HCT116 (cell line): ENCODE measurements at regions not wholly inside any gene's neighbourhood (a gene's known extent, or its start where the extent isn't known, plus 50 kb on each side); places are given as distances from the start of the nearest gene placed in this dataset.

Experiments
- ATAC-seq: fragments of 200-7000 bp; cut with Tn5 transposase; 2 replicates; pipeline ENCODE4 v1.9.1; 2020; ENCODE audit warnings: mild to moderate bottlenecking, moderate library complexity
- BruUV-seq: library from RNA; stranded (reverse); fragments of 400-500 nt; replicated peaks from 2 replicates; lab custom pipeline; 2021; lab: Mats Ljungman, UMichigan
- CTCF ChIA-PET: fragments of 300-600 bp; sonication (Branson Sonifier 250); formaldehyde crosslinking; loops from one replicate; lab custom pipeline; 2021; ENCODE audit warnings: antibody characterized with exemption; lab: Charles Lee
- POLR2A ChIA-PET: fragments of 300-600, 350-600 bp; sonication (Branson Sonifier 250); formaldehyde crosslinking; loops from one replicate; lab custom pipeline; 2021; ENCODE audit warnings: antibody characterized with exemption; lab: Charles Lee
- RAD21 ChIA-PET, 2 experiments: fragments of 300-600 bp; sonication (Branson Sonifier 250); formaldehyde crosslinking; loops; one replicate each; lab custom pipeline; 2023; ENCODE audit warnings: low total read pairs in 2 of 2; ENCODE audit not compliant: uncharacterized antibody in 2 of 2, unreplicated experiment in 2 of 2, low non-redundant PET in 1 of 2; lab: Charles Lee
- DNase-seq: peaks from one replicate; pipeline ENCODE4 v3.0.0-alpha.2; 2010; ENCODE audit warnings: low read depth, low spot score
- H2AFZ ChIP-seq: fragments of 200-600 bp; shearing (Covaris generic), sonication (generic); 2 replicates; pipeline ENCODE4 v1.6.1; 2017; ENCODE audit warnings: low read depth, mixed run types, mixed read lengths, antibody characterized with exemption, low read length; ENCODE audit not compliant: poor library complexity, severe bottlenecking
- H3K27ac ChIP-seq: 2 replicates; pipeline ENCODE4 v1.5.1; 2012; ENCODE audit warnings: low read depth, low read length
- H3K27me3 ChIP-seq: fragments of 200-600 bp; sonication (generic); 2 replicates; pipeline ENCODE4 v1.6.1; 2016; ENCODE audit warnings: mixed run types, low read length, mixed read lengths; ENCODE audit not compliant: insufficient read depth
- H3K36me3 ChIP-seq, 2 experiments: fragments of 200-500 bp in 1 of 2; fragments of 200-600 bp in 1 of 2; sonication (Bioruptor generic) in 1 of 2; sonication (generic) in 1 of 2; 2 replicates each; pipeline versions ENCODE4 v1.5.1 to v1.6.1; 2014 to 2016; ENCODE audit warnings: low read length in 2 of 2, inconsistent platforms in 1 of 2, mixed read lengths in 1 of 2, mixed run types in 1 of 2; ENCODE audit not compliant: insufficient read depth in 2 of 2, control insufficient read depth in 1 of 2
- H3K4me1 ChIP-seq, 2 experiments: fragments of 200-600 bp in 1 of 2; sonication (generic) in 1 of 2; 2 replicates each; pipeline versions ENCODE4 v1.5.1 to v1.6.1; 2012 to 2017; ENCODE audit warnings: low read length in 2 of 2, inconsistent platforms in 1 of 2, mild to moderate bottlenecking in 1 of 2, mixed read lengths in 1 of 2, mixed run types in 1 of 2, moderate library complexity in 1 of 2; ENCODE audit not compliant: insufficient read depth in 2 of 2, control insufficient read depth in 1 of 2
- H3K4me2 ChIP-seq: fragments of 200-600 bp; sonication (generic); 2 replicates; pipeline ENCODE4 v1.6.1; 2017; ENCODE audit warnings: mixed run types, low read length, mixed read lengths
- H3K4me3 ChIP-seq, 2 experiments: fragments of 200-600 bp in 1 of 2; sonication (generic) in 1 of 2; replicated peaks in 1 of 2; 2 replicates each; pipeline ENCODE4 v1.5.1; 2011 to 2016; ENCODE audit warnings: low read length in 2 of 2, control low read depth in 1 of 2, low read depth in 1 of 2, mild to moderate bottlenecking in 1 of 2, mixed read lengths in 1 of 2, mixed run types in 1 of 2
- H3K79me2 ChIP-seq: fragments of 200-600 bp; sonication (generic); 2 replicates; pipeline ENCODE4 v1.6.1; 2017; ENCODE audit warnings: mild to moderate bottlenecking, mixed run types, low read length, moderate library complexity, mixed read lengths; ENCODE audit not compliant: insufficient read depth
- H3K9ac ChIP-seq: fragments of 200-600 bp; sonication (generic); 2 replicates; pipeline ENCODE4 v1.6.1; 2016; ENCODE audit warnings: low read length, mixed read lengths
- H3K9me2 ChIP-seq: fragments of 200-600 bp; sonication (generic), shearing (Covaris generic); 2 replicates; pipeline ENCODE4 v1.6.1; 2017; ENCODE audit warnings: mixed run types, mild to moderate bottlenecking, moderate library complexity; ENCODE audit not compliant: insufficient read depth
- H3K9me3 ChIP-seq, 2 experiments: fragments of 200-500 bp in 1 of 2; fragments of 200-600 bp in 1 of 2; sonication (Bioruptor generic) in 1 of 2; sonication (generic) in 1 of 2; 2 replicates each; pipeline ENCODE4 v1.6.1; 2014 to 2017; ENCODE audit warnings: low read length in 2 of 2, mixed read lengths in 2 of 2, inconsistent platforms in 1 of 2, low read depth in 1 of 2, mild to moderate bottlenecking in 1 of 2, mixed run types in 1 of 2, moderate library complexity in 1 of 2; ENCODE audit not compliant: control insufficient read depth in 1 of 2, insufficient read depth in 1 of 2
- H4K20me1 ChIP-seq: fragments of 200-600 bp; sonication (generic), shearing (Covaris generic); 2 replicates; pipeline ENCODE4 v1.6.1; 2017; ENCODE audit warnings: mixed run types, mild to moderate bottlenecking, moderate library complexity; ENCODE audit not compliant: insufficient read depth
- FOSL1 ChIP-seq: IDR thresholded peaks from 2 replicates; pipeline ENCODE4 v1.6.1; 2012; ENCODE audit warnings: low read depth
- JUND ChIP-seq: IDR thresholded peaks from 2 replicates; pipeline ENCODE4 v1.6.1; 2012
- POLR2AphosphoS5 ChIP-seq: IDR thresholded peaks from 2 replicates; pipeline ENCODE4 v1.6.1; 2011; ENCODE audit warnings: mild to moderate bottlenecking, low read depth, low read length, moderate library complexity
- SRF ChIP-seq: IDR thresholded peaks from 2 replicates; pipeline ENCODE4 v1.6.1; 2012; ENCODE audit warnings: low read depth
- TCF7L2 ChIP-seq: IDR thresholded peaks from 2 replicates; pipeline ENCODE4 v1.7.0; 2011; ENCODE audit warnings: borderline replicate concordance, inconsistent platforms; ENCODE audit not compliant: insufficient read depth, insufficient read length; ENCODE audit errors: extremely low read depth
- intact Hi-C: fragments of 100-400 bp; cut with micrococcal nuclease; formaldehyde crosslinking; loops from 2 replicates; pipeline ENCODE4 v1.10.0; 2022
- TF ChIP-seq, protein P1 (sequence below): IDR thresholded peaks from 2 replicates; pipeline ENCODE4 v1.6.1; 2012
- TF ChIP-seq, protein P2 (sequence below): IDR thresholded peaks from 2 replicates; pipeline ENCODE4 v1.6.1; 2011; ENCODE audit warnings: mild to moderate bottlenecking, low read length, moderate library complexity; ENCODE audit not compliant: insufficient replicate concordance; ENCODE audit errors: extremely low read depth
- TF ChIP-seq, protein P3 (sequence below), 3 experiments: fragments of 200-600 bp in 1 of 3; sonication (generic) in 1 of 3; IDR thresholded peaks in 2 of 3; conservative IDR thresholded peaks in 1 of 3; 2 replicates each; pipeline ENCODE4 v1.5.1; 2012 to 2017; ENCODE audit warnings: low read depth in 2 of 3, low read length in 2 of 3, antibody characterized with exemption in 1 of 3, borderline replicate concordance in 1 of 3, control low read depth in 1 of 3, mild to moderate bottlenecking in 1 of 3, mixed read lengths in 1 of 3, mixed run types in 1 of 3, moderate library complexity in 1 of 3; ENCODE audit not compliant: insufficient read depth in 1 of 3

DNA sequence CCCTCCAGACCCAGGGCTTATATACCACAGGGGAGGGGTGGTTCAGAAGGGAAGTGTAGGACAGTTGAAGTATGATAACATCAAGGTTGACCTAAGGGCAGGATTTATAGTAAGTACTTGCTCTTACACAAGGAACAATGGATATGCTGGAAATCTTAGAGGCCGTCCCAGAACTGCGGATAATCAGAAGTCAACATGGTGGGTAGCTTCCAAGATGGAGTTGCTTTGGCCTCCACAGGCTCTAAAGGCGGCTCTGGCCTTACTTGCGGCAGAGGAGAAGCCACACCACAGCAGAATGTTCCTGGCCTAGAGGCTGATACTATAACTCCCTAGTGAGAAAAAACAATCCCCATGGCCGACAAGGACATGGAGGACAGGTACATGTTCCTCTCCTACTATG, 344.7 kb downstream of the CDC5L start:
- TF ChIP-seq JUND (no peak), FOSL1 (no peak), SRF (no peak), TCF7L2 (no peak), POLR2AphosphoS5 (no peak)
- TF ChIP-seq, protein P1, sequence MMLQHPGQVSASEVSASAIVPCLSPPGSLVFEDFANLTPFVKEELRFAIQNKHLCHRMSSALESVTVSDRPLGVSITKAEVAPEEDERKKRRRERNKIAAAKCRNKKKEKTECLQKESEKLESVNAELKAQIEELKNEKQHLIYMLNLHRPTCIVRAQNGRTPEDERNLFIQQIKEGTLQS = no peak
- TF ChIP-seq, protein P2, sequence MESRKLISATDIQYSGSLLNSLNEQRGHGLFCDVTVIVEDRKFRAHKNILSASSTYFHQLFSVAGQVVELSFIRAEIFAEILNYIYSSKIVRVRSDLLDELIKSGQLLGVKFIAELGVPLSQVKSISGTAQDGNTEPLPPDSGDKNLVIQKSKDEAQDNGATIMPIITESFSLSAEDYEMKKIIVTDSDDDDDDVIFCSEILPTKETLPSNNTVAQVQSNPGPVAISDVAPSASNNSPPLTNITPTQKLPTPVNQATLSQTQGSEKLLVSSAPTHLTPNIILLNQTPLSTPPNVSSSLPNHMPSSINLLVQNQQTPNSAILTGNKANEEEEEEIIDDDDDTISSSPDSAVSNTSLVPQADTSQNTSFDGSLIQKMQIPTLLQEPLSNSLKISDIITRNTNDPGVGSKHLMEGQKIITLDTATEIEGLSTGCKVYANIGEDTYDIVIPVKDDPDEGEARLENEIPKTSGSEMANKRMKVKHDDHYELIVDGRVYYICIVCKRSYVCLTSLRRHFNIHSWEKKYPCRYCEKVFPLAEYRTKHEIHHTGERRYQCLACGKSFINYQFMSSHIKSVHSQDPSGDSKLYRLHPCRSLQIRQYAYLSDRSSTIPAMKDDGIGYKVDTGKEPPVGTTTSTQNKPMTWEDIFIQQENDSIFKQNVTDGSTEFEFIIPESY = no peak
- TF ChIP-seq, protein P3, sequence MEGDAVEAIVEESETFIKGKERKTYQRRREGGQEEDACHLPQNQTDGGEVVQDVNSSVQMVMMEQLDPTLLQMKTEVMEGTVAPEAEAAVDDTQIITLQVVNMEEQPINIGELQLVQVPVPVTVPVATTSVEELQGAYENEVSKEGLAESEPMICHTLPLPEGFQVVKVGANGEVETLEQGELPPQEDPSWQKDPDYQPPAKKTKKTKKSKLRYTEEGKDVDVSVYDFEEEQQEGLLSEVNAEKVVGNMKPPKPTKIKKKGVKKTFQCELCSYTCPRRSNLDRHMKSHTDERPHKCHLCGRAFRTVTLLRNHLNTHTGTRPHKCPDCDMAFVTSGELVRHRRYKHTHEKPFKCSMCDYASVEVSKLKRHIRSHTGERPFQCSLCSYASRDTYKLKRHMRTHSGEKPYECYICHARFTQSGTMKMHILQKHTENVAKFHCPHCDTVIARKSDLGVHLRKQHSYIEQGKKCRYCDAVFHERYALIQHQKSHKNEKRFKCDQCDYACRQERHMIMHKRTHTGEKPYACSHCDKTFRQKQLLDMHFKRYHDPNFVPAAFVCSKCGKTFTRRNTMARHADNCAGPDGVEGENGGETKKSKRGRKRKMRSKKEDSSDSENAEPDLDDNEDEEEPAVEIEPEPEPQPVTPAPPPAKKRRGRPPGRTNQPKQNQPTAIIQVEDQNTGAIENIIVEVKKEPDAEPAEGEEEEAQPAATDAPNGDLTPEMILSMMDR (IDR thresholded peaks at IDR 0.05 in 2 of 3, conservative IDR thresholded peaks at IDR 0.05 in 1 of 3; ENCODE audit: borderline replicate concordance in 1 of 3, insufficient read depth in 1 of 3, low read depth in 2 of 3, low read length in 2 of 3) = no peak
- Histone ChIP-seq H3K9me3 (no peaks in the 10 kb centered on the region), H3K9me2 (no peaks in the 10 kb centered on the region), H3K79me2 (no peaks in the 10 kb centered on the region), H3K9ac (no peak overlapping the region), H3K4me3 (no peak overlapping the region), H3K4me1 (no peaks in the 10 kb centered on the region), H2AFZ (no peak overlapping the region), H3K27ac (no peak overlapping the region), H3K4me2 (no peak overlapping the region), H3K27me3 (peaks cover 5% of the 10 kb centered on the region; the same call in 1 of the 2 replicates), H3K36me3 (no peaks in the 10 kb centered on the region), H4K20me1 (no peaks in the 10 kb centered on the region)
- BruUV-seq = no TSS peak
- intact Hi-C loops = no loop called here
- DNase-seq (no peak), ATAC-seq (no peak)
- ChIA-PET POLR2A (no interaction called here), RAD21 (no interaction called here), CTCF (no interaction called here)
